ENCODE measurements at regions not wholly inside any gene's neighbourhood (a gene's known extent, or its start where the extent isn't known, plus 50 kb on each side); places are given as distances from the start of the nearest gene placed in this dataset.
A peak's percentile ranks its signal among the peaks of the same experiment; 100 is the strongest.

GRCh38 chr2:226256709-226257376, 542.8 kb downstream of the IRS1 start:
- DNase-seq, result no peak

- no peak for DNase-seq
Observed at GRCh38 chr2:226256237-226256636, 543.4 kb downstream of the IRS1 start.

- DNase-seq, result no peak
Observed at GRCh38 chr2:226251661-226252060, 548.0 kb downstream of the IRS1 start.

- no peak for DNase-seq
Observed at GRCh38 chr2:226247289-226248275, 552.0 kb downstream of the IRS1 start.

GRCh38 chr2:226234187-226234586, 565.4 kb downstream of the IRS1 start:
- no peak for DNase-seq

- no peak for DNase-seq
Observed at GRCh38 chr2:226233388-226233787, 566.2 kb downstream of the IRS1 start.

- no peak for DNase-seq
Observed at GRCh38 chr2:226228080-226228479, 571.5 kb downstream of the IRS1 start.

GRCh38 chr2:226227341-226227740, 572.3 kb downstream of the IRS1 start:
- DNase-seq, result no peak

GRCh38 chr2:226223704-226224103, 575.9 kb downstream of the IRS1 start:
- DNase-seq, result no peak

GRCh38 chr2:226220511-226220910, 579.1 kb downstream of the IRS1 start:
- no peak for DNase-seq

GRCh38 chr2:226217191-226217590, 582.4 kb downstream of the IRS1 start:
- no peak for DNase-seq

- DNase-seq, result no peak
Observed at GRCh38 chr2:226216575-226216974, 583.0 kb downstream of the IRS1 start.

GRCh38 chr2:226215902-226216503, 583.6 kb downstream of the IRS1 start:
- DNase-seq, result peak; percentile 84

- DNase-seq, result no peak
Observed at GRCh38 chr2:226213717-226214116, 585.9 kb downstream of the IRS1 start.

GRCh38 chr2:226211439-226211838, 588.2 kb downstream of the IRS1 start:
- no peak for DNase-seq

- no peak for DNase-seq
Observed at GRCh38 chr2:226208726-226209125, 590.9 kb downstream of the IRS1 start.

- DNase-seq, result no peak
Observed at GRCh38 chr2:226207671-226208070, 591.9 kb downstream of the IRS1 start.

GRCh38 chr2:226199555-226199954, 600.1 kb downstream of the IRS1 start:
- no peak for DNase-seq

GRCh38 chr2:226198956-226199355, 600.7 kb downstream of the IRS1 start:
- no peak for DNase-seq

GRCh38 chr2:226190479-226191252, 609.0 kb downstream of the IRS1 start:
- no peak for DNase-seq

GRCh38 chr2:226189061-226189460, 610.6 kb downstream of the IRS1 start:
- DNase-seq, result no peak

GRCh38 chr2:226187616-226188015, 612.0 kb downstream of the IRS1 start:
- no peak for DNase-seq

- no peak for DNase-seq
Observed at GRCh38 chr2:226187156-226187555, 612.5 kb downstream of the IRS1 start.

Measured in islet precursor cell (in vitro differentiated cells).